ENCODE measurements at regions not wholly inside any gene's neighbourhood (a gene's known extent, or its start where the extent isn't known, plus 50 kb on each side); places are given as distances from the start of the nearest gene placed in this dataset.

- no peak overlapping the region for H3K4me3 Mint-ChIP-seq
- Histone ChIP-seq H3K56ac (ENCODE audit: insufficient read length, low read depth, low read length) (no peak overlapping the region), H3K4me1 (ENCODE audit: insufficient read depth, low read length) (no peaks in the 10 kb centered on the region), H3K79me2 (ENCODE audit: insufficient read depth, low read length) (no peaks in the 10 kb centered on the region), H4K20me1 (ENCODE audit: control insufficient read depth, insufficient read depth, insufficient read length) (no peaks in the 10 kb centered on the region), H2BK20ac (ENCODE audit: low read depth, low read length, poor library complexity, severe bottlenecking) (no peak overlapping the region), H4K5ac (ENCODE audit: insufficient read length, low read depth, low read length) (no peak overlapping the region), H2BK15ac (ENCODE audit: low read depth, low read length) (no peak overlapping the region), H3K79me1 (ENCODE audit: insufficient read depth, low read depth, low read length, poor library complexity, severe bottlenecking) (no peaks in the 10 kb centered on the region), H2BK120ac (ENCODE audit: low read depth, low read length, poor library complexity, severe bottlenecking) (no peak overlapping the region), H3K9me3 (ENCODE audit: control insufficient read depth, low read depth, low read length) (no peaks in the 10 kb centered on the region), H3K4me2 (ENCODE audit: insufficient read depth, insufficient read length, low read length) (no peak overlapping the region), H3K23me2 (ENCODE audit: insufficient read length, low read depth, low read length, poor library complexity, severe bottlenecking) (no peaks in the 10 kb centered on the region), H3T11ph (ENCODE audit: low read length) (no peak overlapping the region), H2BK5ac (ENCODE audit: insufficient read length, low read length) (no peak overlapping the region), H3K9ac (ENCODE audit: extremely low read depth, insufficient read length, low read length) (no peak overlapping the region), H3K14ac (ENCODE audit: insufficient read depth, low read length) (no peak overlapping the region), H2AK5ac (ENCODE audit: insufficient read length, low read length) (no peak overlapping the region), H3K4ac (ENCODE audit: low read depth, low read length) (no peak overlapping the region), H2AFZ (ENCODE audit: low read length) (no peak overlapping the region), H3K27ac (ENCODE audit: insufficient read length, low read depth, low read length) (no peak overlapping the region), H3K23ac (ENCODE audit: insufficient read length, low read depth, low read length) (no peak overlapping the region), H3K27me3 (ENCODE audit: insufficient read depth, low read length) (no peaks in the 10 kb centered on the region), H4K91ac (ENCODE audit: insufficient read length, low read depth, low read length) (no peak overlapping the region), H2BK12ac (ENCODE audit: insufficient read length, low read depth, low read length) (no peak overlapping the region), H3K18ac (ENCODE audit: insufficient read length, low read depth, low read length) (no peak overlapping the region), H4K8ac (replicated peaks; ENCODE audit: insufficient read length, low read depth, low read length) (no peak overlapping the region)
- no peaks in the 10 kb centered on the region for H3K27me3 Mint-ChIP-seq (ENCODE audit: low read depth)
- WGBS (ENCODE audit: extremely low coverage, insufficient read length, low lambda C conversion rate), result no CpG with 5 or more reads among the region's 1 CpG
- no peaks in the 10 kb centered on the region for H3K9me3 Mint-ChIP-seq
- H3K4me1 Mint-ChIP-seq, result peaks cover 0 to 2% of the 10 kb centered on the region in 2 experiments; a peak in 2 of 4 replicates
- no peak for DNase-seq
- TF ChIP-seq CTCF (conservative IDR thresholded peaks at IDR 0.05), result no peak
- H3K36me3 Mint-ChIP-seq (ENCODE audit: insufficient read depth in 1 of 3, low read depth in 3 of 3), result no peaks in the 10 kb centered on the region
- no peak overlapping the region for H3K27ac Mint-ChIP-seq
Measured at GRCh38 chr18:28793901-28794300, 617.0 kb upstream of the CDH2 start.
